Osteoblast (primary cell): ENCODE measurements at regions not wholly inside any gene's neighbourhood (a gene's known extent, or its start where the extent isn't known, plus 50 kb on each side); places are given as distances from the start of the nearest gene placed in this dataset.

Experiments
- DNase-seq: peaks from one replicate; pipeline ENCODE4 v3.0.0; 2011; ENCODE audit warnings: low spot score, mixed read lengths; ENCODE audit not compliant: insufficient read length; ENCODE audit errors: missing footprints
- H2AFZ ChIP-seq: 2 replicates; pipeline ENCODE4 v1.6.0; 2011; ENCODE audit warnings: mild to moderate bottlenecking, low read length
- H3K27ac ChIP-seq: 2 replicates; pipeline ENCODE4 v1.5.1; 2011; ENCODE audit warnings: mild to moderate bottlenecking, low read depth, low read length, moderate library complexity
- H3K27me3 ChIP-seq: 2 replicates; pipeline ENCODE4 v1.6.0; 2012; ENCODE audit warnings: mild to moderate bottlenecking, control low read depth, inconsistent platforms, low read length, moderate library complexity; ENCODE audit not compliant: insufficient read depth
- H3K36me3 ChIP-seq: 2 replicates; pipeline ENCODE4 v1.5.1; 2011; ENCODE audit warnings: mild to moderate bottlenecking, low read length, control low read depth, moderate library complexity; ENCODE audit not compliant: insufficient read depth
- H3K4me1 ChIP-seq: 2 replicates; pipeline ENCODE4 v1.5.1; 2011; ENCODE audit warnings: mild to moderate bottlenecking, low read length, control low read depth, moderate library complexity; ENCODE audit not compliant: insufficient read depth
- H3K4me2 ChIP-seq: 2 replicates; pipeline ENCODE4 v1.6.0; 2011; ENCODE audit warnings: mild to moderate bottlenecking, low read length; ENCODE audit not compliant: insufficient read depth
- H3K4me3 ChIP-seq: fragments of 200-600 bp; sonication (generic); 3 replicates; pipeline ENCODE4 v1.5.1; 2012; ENCODE audit warnings: mild to moderate bottlenecking, low read length, inconsistent platforms; ENCODE audit not compliant: insufficient read depth
- H3K79me2 ChIP-seq: 2 replicates; pipeline ENCODE4 v1.6.0; 2012; ENCODE audit warnings: mild to moderate bottlenecking, low read length, control low read depth, inconsistent platforms; ENCODE audit not compliant: insufficient read depth
- H3K9me3 ChIP-seq: 2 replicates; pipeline ENCODE4 v1.5.1; 2011; ENCODE audit warnings: low read depth, low read length, control low read depth
- H4K20me1 ChIP-seq: 2 replicates; pipeline ENCODE4 v1.6.0; 2012; ENCODE audit warnings: mild to moderate bottlenecking, low read length, control low read depth; ENCODE audit not compliant: insufficient read depth
- TF ChIP-seq, protein P1 (sequence below): IDR thresholded peaks from 2 replicates; pipeline ENCODE4 v1.5.1; 2011; ENCODE audit warnings: mild to moderate bottlenecking, low read depth, low read length, moderate library complexity; ENCODE audit errors: extremely low read depth

DNA sequence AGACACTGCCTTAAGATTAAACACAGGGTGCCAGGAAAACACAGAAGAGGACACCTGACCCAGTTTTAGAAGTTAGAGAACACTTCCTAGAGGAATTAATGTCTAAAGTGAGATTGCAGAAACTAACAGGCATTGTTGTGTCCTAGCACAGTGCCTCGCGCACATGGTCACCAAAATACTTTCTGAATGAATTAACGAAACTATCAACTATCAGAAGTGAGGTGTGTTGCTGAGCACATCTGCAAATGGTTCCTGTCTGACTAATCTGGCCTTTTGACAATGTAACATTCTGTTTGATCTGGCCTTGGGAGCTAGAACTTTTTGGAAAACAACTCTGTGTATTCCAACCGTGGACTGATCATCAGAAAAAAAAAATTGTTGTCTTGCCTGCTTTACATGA lies 556.8 kb upstream of the LCORL start:
- H3K4me3 ChIP-seq = no peak overlapping the region
- no peaks in the 10 kb centered on the region for H3K9me3 ChIP-seq
- H2AFZ ChIP-seq = no peak overlapping the region
- DNase-seq = no peak
- no peaks in the 10 kb centered on the region for H4K20me1 ChIP-seq
- no peaks in the 10 kb centered on the region for H3K4me1 ChIP-seq
- no peaks in the 10 kb centered on the region for H3K27me3 ChIP-seq
- no peaks in the 10 kb centered on the region for H3K36me3 ChIP-seq
- H3K27ac ChIP-seq = no peak overlapping the region
- H3K79me2 ChIP-seq = no peaks in the 10 kb centered on the region
- no peak overlapping the region for H3K4me2 ChIP-seq
- TF ChIP-seq, protein P1, sequence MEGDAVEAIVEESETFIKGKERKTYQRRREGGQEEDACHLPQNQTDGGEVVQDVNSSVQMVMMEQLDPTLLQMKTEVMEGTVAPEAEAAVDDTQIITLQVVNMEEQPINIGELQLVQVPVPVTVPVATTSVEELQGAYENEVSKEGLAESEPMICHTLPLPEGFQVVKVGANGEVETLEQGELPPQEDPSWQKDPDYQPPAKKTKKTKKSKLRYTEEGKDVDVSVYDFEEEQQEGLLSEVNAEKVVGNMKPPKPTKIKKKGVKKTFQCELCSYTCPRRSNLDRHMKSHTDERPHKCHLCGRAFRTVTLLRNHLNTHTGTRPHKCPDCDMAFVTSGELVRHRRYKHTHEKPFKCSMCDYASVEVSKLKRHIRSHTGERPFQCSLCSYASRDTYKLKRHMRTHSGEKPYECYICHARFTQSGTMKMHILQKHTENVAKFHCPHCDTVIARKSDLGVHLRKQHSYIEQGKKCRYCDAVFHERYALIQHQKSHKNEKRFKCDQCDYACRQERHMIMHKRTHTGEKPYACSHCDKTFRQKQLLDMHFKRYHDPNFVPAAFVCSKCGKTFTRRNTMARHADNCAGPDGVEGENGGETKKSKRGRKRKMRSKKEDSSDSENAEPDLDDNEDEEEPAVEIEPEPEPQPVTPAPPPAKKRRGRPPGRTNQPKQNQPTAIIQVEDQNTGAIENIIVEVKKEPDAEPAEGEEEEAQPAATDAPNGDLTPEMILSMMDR = no peak

DNA sequence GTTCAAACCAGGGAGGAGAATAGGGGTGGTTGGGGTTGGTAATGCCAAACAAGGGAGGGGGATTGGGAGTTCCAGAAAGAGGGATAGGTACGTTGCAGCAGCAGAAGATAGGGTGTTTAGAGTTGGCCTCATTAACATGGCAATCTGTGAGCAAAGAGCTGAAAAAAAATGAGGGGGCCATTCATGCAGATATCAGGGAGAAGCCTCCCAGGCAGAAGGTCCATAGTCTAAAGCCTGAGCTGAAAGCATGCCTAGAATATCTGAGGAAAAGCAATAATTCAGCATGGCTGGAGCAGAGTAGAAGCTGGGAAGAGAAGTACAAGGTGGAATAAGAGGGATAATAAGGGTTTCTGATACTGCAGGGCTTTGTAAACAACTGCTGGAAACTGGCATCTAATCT lies 550.9 kb upstream of the LCORL start:
- Histone ChIP-seq H3K36me3 (no peaks in the 10 kb centered on the region), H3K27ac (no peak overlapping the region), H3K4me3 (no peak overlapping the region), H2AFZ (no peak overlapping the region), H3K4me2 (no peak overlapping the region), H3K27me3 (no peaks in the 10 kb centered on the region), H4K20me1 (no peaks in the 10 kb centered on the region), H3K4me1 (no peaks in the 10 kb centered on the region), H3K9me3 (no peaks in the 10 kb centered on the region), H3K79me2 (no peaks in the 10 kb centered on the region)
- DNase-seq = no peak
- TF ChIP-seq, protein P1 = no peak

DNA sequence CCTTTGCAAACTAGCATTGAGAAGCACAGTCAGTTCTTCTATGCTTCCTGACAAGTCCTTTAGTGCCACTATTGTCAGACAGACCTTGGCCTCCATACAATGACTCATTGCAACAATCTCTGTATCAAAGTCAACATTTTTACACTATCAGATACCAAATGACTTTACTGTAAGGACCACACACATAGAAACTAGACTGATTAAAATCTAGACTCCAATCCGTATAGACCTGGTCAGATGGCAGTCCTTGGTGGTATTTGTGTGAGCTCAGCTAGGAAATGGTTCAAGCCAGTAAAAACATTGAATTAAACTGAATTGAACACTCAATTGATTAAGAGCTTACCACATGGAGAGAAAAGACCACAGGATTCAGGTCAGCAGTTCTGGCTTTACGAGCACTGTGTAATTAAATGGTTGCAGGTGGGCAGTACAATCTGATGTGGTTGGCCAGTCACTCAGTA lies 549.8 kb upstream of the LCORL start:
- H3K36me3 ChIP-seq = no peaks in the 10 kb centered on the region

DNA sequence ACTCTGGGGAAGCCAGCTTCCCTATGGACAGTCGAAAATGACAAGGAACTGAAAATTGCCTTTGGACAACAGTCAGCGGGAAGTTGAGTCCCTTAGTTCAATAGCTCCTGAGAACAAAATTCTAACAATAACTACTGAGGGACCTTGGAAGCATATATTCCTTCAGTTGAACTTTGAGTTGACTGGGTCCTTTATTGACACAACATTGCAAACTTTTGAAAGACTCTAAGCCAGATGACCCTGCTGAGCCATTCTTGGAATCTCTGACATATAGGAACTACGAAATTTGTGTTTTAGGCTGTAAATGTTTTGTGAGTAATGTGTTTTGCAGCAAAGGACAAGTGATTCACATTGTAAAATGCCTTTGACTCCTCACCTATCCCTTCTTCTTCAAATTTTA lies 548.8 kb upstream of the LCORL start:
- no peak overlapping the region for H3K27ac ChIP-seq
- no peak overlapping the region for H2AFZ ChIP-seq
- no peak overlapping the region for H3K4me3 ChIP-seq
- no peaks in the 10 kb centered on the region for H3K27me3 ChIP-seq
- no peaks in the 10 kb centered on the region for H3K79me2 ChIP-seq
- no peaks in the 10 kb centered on the region for H3K9me3 ChIP-seq
- H3K4me2 ChIP-seq = no peak overlapping the region
- DNase-seq = no peak
- H4K20me1 ChIP-seq = no peaks in the 10 kb centered on the region
- no peaks in the 10 kb centered on the region for H3K36me3 ChIP-seq
- H3K4me1 ChIP-seq = no peaks in the 10 kb centered on the region
- TF ChIP-seq, protein P1 = no peak

More for the DNA sequence above, 549.8 kb upstream of the LCORL start:
- Histone ChIP-seq H3K79me2 (no peaks in the 10 kb centered on the region), H3K27me3 (no peaks in the 10 kb centered on the region), H4K20me1 (no peaks in the 10 kb centered on the region), H3K4me2 (no peak overlapping the region), H3K4me3 (no peak overlapping the region), H3K4me1 (no peaks in the 10 kb centered on the region), H2AFZ (no peak overlapping the region), H3K27ac (no peak overlapping the region), H3K9me3 (no peaks in the 10 kb centered on the region)
- TF ChIP-seq, protein P1 = no peak
- DNase-seq = no peak
